ENCODE measurements at regions not wholly inside any gene's neighbourhood (a gene's known extent, or its start where the extent isn't known, plus 50 kb on each side); places are given as distances from the start of the nearest gene placed in this dataset.

- TF ChIP-seq CTCF (IDR thresholded peaks at IDR 0.05; ENCODE audit: low read length): no peak
- no peak for TF ChIP-seq EZH2 (optimal IDR thresholded peaks at IDR 0.05; ENCODE audit: low read depth, low read length)
Measured at GRCh38 chr2:129762386-129763189, 216.9 kb upstream of the RAB6C start.
